ENCODE measurements at regions not wholly inside any gene's neighbourhood (a gene's known extent, or its start where the extent isn't known, plus 50 kb on each side); places are given as distances from the start of the nearest gene placed in this dataset.

DNA sequence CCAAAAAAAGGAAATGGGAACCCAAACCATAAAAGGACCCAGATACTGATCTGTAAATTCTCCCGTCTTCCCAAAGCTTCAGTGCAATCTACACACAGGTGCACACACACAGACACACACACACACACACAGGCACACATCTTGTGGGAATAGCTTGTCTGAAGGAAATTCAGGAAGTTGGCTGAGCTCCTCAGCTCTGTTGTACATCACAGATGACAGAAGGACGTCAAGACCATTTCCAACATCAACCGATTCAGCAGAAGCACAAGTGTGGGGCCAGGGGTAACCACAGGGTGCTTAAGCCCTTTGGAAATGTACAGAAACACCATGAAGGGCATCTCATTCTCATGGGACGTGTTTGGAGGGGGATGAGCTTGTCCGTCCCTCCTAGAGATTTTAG lies 498.1 kb upstream of the PSMD7 start:
- DNase-seq = no peak

DNA sequence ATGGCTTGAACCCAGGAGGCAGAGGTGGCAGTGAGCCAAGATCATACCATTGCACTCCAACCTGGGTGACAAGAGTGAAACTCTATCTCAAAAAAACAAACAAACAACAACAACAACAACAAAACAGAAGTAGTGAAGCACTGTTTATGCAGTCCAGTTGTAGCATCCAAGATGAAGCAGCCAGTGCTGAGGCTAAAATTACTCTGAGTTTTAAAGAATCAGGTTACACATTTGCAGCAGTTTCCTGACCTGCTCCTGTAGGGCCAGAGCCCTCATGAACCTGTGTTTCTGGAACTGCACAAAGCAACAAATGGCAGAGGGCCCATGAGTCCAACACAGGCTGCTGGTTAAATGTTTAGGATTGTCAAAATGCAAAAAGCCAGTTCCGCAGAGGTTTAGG lies 499.5 kb upstream of the PSMD7 start:
- DNase-seq = no peak

GRCh38 chr16:73796241-73796640 lies 500.4 kb upstream of the PSMD7 start:
- no peak for DNase-seq

DNA sequence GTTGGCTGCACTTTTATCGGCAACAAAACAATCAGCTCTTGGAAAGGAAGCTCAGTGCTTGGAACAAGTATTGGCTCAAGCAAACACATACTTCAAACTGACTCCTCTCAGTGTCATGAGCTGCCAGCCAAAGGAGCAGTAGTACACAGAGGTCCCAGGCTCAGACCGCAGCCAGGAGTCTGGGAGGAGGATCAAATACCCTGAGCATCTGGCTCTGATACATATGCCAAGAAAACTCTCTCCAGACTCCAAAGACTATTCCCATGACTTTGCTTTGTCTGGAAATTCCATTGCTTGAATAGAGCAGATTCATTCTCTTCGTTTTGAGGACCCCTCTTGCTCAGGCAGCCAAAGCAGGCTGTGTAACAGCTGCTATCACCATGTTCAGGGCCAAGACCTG lies 501.6 kb upstream of the PSMD7 start:
- no peak for DNase-seq

GRCh38 chr16:73793871-73794437 lies 502.7 kb upstream of the PSMD7 start:
- DNase-seq = no peak

DNA sequence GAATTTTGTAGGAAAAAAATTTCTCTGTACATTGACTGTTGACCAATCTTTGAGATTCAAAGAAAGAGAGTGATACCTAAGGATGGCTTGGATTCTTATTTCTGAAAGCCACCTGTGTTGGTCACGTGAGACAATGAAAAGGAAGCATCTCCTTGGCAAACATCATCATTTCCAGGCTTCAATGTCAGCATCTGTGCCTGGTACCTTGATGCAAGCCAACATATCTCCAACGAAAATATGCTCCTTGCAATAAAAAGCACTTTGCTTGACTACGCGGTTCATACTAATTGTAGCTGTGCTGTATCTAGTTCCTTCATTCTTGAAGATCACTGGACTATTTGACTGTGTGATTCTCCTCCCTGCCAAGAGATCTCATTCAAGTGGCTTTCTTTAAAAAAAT lies 503.4 kb upstream of the PSMD7 start:
- no peak for DNase-seq

DNA sequence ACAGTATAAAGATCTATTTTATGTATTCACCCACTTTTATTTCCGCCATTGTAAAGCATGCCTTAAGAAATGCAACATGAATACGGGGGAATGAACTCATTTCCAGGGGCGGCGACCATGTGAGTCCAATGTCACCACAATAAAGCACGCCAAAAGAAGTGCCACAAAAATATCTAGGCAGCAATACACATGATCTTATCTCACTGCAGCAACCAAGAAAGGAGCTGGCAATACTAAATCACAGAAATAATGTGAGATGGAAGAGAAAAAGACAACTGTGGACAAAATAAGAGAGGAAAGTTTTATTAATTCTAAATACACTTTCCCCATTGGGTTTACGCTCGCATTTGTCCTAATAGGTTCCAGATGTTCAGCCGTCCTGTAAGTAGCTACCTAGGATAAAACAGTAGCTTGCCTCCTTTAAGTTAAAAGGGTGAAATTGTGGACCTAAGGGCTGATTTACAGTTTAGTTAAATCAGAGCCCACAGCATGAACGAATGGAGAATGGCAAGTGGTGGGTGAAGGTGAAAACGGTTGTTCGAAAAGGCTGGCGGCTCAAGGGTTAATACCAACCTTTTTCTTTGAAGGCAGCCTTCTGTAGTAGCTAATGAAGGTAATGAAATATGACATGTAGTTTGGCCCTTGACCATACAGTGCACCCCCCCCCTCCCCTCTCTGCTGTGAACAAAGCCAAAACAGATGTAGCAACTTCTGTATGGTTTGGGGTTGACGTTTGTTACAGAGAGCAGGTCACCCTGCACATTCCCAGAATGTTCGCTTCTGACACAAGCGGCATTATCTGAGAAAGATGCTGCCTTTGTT lies 504.2 kb upstream of the PSMD7 start:
- no peak for DNase-seq

- DNase-seq = no peak
Measured at GRCh38 chr16:73781297-73781696, 515.3 kb upstream of the PSMD7 start.

GRCh38 chr16:73778887-73779286 lies 517.7 kb upstream of the PSMD7 start:
- DNase-seq = no peak

- DNase-seq = no peak
Measured at GRCh38 chr16:73775841-73776388, 520.7 kb upstream of the PSMD7 start.

DNA sequence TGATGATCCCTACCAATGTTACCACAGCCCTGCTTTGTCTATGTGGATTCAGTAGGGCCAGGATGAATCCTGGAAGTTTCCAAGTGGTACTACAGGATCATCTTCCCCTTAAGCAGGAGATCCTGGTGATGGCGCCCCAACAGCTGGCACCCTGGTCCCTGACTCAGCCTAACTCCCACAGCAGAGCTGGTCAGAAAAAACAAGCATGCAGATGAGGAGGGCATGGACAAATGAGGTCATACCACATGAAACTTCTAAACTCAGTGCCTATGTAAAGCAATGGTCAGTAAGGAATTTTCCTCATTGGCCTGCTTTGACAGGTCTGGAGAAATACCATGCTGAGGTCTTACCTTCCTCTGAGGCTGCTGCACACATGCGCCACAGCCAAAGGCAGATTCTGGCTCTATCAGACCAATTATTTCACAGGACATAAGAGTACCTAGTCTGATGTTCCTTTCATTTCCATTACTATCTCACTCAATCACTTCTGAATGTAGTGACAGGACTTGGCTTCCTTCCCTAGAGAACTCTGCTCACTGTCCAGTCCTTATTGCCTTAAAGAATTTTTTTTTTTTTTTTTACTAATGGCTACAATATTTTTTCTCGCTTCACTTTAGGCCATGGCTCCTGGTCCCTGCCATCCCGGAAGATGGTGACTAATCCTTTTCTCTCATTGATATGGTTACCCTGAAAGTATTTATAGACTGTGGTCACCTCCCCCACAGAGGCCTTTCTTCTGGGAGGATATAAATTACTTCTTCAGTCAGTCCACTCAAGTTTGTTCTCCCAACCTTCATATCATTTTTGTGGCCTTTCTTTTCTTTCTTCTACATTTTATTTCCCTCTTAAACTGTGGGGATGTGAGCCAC lies 525.2 kb upstream of the PSMD7 start:
- no peak for DNase-seq

- DNase-seq = no peak
Measured at GRCh38 chr16:73768786-73769203, 527.8 kb upstream of the PSMD7 start.

DNA sequence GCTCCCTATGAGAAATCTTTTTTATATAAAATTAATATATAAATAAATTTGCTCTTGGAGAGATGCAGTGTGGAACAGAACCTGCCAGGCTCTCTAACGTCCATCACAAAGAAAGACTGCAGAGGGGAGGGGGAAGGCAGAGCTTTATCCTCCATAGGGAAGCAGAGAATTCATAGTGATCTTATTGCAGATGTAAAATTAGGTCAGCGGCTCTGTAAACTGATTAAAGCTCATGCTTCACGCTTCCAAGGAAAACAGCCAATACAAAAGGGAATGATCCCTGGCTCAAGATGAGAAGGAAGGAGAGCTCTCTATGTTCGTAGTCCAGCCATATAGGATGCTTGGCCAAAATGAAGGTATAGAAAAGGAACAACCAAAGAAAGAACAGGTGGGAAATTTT lies 532.3 kb upstream of the PSMD7 start:
- no peak for DNase-seq

GRCh38 chr16:73756289-73757178 lies 540.1 kb upstream of the PSMD7 start:
- DNase-seq = no peak

DNA sequence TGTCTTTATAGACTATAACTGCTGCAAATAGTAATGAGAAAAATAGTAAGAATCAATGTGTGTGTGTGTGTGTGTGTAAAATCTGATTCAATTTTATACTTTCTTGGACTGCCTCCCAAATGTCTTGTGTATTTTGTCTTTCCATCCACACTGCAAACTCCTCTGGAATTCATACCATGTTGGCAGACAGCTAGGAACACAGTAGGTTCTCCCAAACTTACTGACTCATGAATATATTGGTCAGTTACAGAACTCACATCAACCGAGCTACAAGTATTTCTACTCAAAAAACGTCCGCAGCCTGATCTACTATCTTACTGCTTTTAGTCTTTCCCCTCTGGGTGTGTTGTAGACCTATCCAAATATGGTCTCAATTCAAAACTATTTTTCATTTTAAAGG lies 542.7 kb upstream of the PSMD7 start:
- no peak for DNase-seq

- DNase-seq = no peak
Measured at GRCh38 chr16:73750639-73751038, 546.0 kb upstream of the PSMD7 start.

GRCh38 chr16:73747328-73747727 lies 549.3 kb upstream of the PSMD7 start:
- no peak for DNase-seq

DNA sequence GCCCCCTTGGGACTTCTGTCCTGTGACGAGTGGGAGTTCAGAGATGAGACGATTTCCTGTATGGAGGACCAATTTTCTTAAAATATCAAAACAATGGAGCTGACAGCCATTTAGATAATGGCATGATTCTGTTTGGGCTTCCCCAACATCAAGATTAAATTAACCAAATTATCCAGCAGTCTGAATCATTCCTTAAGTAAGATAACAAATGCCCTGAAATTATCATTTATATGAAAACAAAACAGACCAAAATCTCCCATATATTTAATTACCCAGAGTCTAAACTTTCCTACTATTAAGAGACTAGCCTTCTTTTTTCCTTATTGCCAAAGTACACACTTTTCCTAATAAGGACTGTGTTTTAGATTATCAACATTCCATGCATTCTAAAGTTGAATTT lies 550.1 kb upstream of the PSMD7 start:
- no peak for DNase-seq

DNA sequence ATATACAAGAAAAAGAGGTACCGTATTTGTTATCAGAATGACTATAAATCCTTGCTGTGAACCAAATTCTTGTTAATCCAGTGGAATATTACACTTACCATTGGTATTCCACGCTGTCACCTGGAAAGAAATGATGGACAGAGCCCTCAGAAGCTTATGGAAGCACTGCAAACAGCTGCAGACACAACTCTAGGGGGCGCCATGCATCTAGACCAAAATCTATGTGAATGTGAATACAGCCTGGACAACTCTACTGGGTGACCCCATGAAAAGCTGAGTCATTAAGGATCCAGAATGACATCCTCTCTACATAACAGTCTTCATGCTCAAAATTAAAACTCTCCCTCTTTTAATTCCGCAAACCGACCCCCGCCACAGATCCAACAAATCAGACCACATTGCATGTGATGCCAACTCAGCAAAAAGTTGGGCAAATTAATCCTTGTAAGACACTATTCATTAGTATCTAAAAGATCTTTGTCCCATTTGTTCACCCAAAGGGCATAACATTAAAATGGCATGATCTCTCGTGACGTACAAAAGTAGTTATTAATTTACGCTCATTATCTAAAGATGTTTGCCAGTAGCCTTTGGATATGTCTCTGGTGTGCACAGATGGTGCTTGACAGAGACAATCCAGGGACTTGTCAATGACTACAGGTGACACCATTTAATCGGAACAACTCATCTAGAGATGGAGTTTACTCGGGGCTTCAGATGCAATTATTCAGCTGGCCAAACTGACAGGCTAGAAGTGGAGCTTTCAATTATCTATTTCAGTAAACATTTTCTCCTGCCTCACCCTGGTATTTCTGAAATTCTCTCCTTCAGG lies 552.7 kb upstream of the PSMD7 start:
- DNase-seq = no peak

DNA sequence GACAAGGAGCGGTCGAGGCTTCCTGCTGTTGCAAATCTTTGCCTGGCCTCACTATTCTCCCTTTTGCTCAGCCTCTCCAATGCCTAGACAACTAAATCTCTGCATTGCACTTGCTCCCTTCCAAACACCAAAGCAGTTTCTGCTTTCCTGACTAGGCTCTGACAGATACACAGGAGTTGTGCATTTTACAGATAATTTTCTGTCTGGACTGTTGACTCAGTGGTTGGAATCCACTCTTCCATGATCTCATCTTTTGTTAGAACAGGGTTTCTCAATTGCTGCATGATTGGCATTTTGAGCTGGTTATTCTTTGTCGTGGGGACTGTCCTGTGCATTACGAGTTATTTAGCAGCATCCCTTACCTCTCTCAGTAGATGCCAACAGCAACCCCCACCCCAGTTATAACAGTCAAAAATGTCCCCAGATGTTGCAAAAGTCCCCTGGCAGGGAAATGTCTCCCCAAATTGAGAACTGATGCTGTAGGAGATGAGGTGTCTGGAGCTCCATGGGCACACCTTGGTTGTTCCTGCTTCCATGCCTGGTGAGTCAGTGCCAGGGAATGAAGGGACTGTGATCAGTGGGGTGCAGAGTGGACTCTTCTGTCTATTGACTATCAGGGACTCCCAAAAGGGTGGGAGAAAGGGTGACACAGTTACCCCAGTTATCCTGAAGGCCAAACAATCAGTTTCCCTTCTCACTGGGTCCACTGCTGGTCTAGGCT lies 557.4 kb upstream of the PSMD7 start:
- no peak for DNase-seq

DNA sequence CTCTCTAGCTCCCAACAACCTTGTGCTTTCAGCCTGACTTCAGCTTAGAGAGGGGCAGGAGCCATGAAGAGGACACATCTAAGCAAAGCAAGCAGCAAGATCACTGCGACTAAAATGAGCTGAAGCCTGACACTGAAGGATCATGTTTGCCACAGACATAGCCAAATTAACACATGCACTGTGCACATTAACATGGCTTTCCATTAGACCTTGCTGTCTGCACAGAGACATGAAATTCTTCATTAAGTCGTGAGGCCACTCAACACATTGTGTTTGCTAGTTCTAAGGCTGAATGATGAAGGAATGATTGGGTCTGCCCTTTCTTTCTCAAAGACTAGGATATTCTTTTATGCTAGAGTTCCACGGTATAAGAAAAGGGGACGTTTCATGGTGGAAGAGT lies 558.3 kb upstream of the PSMD7 start:
- DNase-seq = no peak
